Nucleus accumbens (tissue), 56 donors: ENCODE measurements at regions not wholly inside any gene's neighbourhood (a gene's known extent, or its start where the extent isn't known, plus 50 kb on each side); places are given as distances from the start of the nearest gene placed in this dataset.
A peak's percentile ranks its signal among the peaks of the same experiment; 100 is the strongest.

ENCODE experiments used
- DNase-seq, 56 donors: peaks; one replicate each; lab custom pipeline; 2025; lab: John Stamatoyannopoulos, UW

DNA sequence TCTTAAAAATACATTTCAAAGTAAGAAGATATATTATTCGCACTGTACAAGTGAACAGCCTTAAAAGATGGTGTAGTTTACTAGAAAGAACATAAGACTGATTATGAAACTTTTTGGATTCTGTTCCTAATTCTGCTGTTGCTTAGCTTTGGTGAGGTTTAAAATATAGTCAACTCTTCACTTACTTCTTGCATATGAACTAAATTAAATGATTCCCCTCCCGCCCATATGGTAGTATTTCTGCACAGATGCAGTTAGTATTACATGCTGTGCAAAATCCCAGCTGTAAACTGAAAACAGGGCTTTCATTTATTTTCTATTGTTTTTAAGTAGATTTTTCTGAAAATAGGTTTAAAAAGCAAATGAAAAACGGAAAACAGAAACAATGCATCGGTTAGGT, 345.4 kb upstream of the NCAM2 start:
- DNase-seq: no peak

DNA sequence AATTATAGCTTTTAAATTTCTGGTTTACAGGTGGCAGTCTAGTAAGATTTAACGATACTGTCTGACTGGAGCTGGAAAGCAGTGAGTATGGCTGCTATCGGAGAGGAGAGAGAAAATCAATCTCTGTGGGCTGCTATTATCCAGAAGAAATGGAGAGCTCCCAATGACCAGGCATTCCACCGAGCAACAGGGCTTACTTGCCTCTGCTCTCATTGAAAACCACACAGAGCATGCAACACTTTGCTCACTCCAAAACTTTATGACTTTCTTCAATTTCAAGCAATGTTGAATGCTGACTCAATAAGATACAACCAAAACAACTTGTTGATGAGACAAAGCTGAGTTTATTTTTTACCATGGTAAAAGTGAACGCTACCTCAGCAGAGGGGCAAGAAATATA, 337.0 kb upstream of the NCAM2 start:
- no peak for DNase-seq

DNA sequence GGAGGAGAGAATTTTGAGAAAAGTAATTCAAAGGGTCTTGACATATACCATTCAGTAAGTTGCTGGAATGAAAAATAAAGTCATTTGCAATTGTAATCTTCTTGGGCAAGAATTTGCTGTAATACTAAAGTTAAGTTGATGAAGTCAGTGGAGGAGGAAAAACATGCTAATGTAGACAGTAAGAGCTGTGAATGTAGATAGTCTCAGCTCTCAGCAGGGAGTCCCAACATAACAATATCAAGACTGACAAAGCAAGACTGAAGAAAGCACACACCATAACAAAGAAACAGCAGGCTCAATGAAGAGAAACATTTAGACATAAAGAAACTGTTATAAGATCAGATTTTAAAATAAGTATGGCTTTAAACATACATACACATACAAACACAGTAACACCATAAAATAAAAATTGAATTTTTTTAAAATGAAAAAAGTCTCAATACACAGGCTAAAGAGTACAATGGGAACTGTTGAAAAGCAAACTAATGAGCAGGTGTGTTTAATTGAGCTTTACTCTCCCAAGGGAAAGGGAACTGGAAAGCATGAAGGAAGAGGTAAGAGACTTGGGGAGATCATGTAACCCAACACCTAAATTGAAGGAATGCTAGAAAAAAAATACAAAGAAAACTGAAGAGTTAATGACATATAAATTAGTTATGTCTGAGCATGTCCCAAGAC, 336.3 kb upstream of the NCAM2 start:
- DNase-seq: no peak

DNA sequence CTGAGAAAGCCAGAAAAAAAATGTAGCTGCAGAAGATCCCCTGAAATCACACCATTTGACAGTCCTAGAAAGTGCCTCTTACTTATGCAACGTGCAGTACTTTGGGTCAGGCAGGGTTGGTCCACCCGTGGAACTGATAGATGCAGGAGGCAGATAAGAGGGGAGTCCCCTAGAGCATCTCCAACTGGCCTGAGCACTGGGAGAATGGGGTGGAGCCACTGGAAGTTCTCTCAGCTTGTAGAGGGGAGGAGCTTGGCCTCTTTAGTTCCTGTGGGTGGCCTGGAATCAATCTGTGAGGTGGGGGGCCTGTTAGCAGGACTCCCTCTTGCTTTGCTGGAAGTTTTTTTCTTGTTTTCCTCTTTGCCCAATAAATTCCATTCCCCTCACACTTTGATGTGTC, 335.7 kb upstream of the NCAM2 start:
- DNase-seq: no peak

DNA sequence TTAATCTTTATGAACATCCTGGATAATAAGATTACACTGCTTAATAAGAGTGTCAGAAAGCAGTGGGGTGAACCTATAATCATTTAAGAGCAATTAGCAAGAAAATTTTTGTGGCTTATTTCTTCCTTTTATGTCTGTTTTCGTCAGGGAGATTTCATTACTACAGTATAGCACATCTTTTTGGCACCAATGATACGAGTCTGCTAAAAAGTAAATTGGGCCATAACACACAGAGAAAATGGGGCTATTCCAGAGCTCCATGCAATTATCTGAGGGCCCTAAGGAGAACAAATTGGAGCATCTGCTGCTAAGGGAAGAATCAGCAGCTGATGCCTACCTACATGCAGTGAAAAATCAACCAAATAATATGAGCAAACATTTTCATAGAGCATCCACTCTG, 330.3 kb upstream of the NCAM2 start:
- DNase-seq: no peak

DNA sequence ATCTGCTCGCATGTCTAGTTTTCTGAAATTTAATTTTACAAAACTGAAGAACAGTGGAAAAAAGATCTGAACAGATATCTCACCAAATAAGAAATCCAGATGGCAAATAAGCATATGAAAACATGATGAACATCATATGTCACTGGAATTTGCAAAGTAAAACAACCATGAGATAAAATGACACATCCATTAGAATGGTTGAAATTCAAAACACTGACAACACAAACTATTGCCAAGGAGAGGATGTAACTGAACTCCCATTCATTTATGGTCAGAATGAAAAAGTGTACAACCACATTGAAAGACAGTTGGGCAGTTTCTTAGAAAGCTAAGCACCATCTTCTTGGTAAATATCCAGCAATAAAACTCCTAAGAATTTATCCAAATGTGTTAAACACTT, 312.7 kb upstream of the NCAM2 start:
- no peak for DNase-seq

DNA sequence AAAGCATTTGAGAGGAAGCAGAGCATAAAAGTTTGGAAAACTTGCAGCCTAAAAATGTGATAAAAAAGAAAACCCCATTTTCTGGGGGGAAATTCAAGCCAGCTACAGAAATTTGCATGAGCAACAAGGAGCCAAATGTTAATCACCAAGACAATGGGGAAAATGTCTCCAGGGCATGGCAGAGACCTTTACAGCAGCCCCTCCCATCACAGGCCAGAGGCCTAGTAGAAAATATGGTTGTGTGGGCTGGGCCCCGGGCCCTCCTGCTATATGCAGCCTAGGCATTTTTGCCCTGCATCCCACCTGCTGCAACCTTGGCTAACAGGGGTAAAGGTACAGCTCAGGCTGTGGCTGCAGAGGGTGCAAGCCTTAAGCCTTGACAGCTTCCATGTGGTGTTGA, 299.6 kb upstream of the NCAM2 start:
- DNase-seq: no peak

DNA sequence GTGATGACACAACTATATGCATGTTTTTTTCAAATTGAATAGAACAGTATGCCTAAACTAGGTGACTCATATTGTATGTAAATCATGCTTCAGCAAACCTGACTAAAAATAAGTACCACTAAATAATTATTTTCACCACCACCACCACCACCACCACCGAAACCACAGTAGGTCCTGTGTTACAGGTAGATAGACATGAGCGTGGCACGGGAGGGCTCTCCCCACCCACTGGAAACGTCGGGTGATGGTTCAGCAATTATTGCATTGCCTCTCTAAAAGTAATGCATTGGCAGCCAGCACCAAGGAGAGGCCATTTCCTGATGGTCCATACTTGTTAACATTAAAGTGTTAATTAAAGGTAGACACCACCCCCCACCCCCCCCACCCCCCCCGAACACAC, 297.0 kb upstream of the NCAM2 start:
- no peak for DNase-seq

DNA sequence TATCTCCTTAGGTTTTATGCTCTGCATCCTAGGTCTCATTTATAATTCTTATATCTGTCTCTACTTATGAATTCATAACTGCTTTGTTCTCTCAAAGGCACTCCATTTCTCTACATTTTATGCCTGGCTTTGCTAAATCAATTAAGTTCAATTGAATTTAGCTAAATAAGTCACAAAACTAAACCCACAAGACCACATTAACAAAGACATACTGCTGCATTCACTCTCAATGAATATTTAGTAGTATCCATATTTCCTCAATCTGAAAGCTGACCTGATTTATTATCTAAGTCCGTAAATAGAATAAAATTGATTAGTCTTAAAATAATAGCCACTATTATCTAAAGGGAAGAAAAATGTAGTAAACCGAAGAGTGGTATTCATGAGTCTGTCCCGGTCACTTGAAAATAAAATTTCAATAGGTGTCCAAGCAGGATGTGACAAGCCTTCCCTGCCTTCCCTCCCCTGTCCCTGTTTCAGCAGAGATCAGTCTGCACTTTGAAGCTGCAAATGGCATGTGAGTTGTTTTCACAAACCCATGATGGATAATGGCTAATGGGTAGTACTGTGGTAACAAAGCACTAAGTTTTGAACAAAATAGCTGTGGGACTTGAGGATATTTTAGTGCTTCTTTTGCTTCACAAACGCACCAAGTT, 295.0 kb upstream of the NCAM2 start:
- no peak for DNase-seq

DNA sequence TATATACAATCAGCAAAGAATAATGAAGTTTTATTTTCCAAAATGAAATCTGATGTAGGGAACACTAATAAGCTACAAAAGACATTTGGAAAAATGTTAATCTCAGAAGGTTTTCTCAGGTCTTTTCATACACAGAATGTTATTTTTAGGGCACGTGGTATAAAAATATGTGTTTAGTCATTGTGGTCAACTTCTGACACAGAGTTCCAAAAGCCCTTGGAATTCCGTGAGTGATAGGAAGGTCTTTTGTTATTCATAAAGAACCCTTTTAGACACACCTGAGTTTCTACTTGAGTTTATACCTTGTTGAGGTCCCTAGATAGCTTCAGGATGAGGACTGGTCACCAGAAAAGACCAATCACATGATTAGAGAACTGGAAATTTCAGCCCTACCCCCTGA, 277.6 kb upstream of the NCAM2 start:
- DNase-seq: no peak

DNA sequence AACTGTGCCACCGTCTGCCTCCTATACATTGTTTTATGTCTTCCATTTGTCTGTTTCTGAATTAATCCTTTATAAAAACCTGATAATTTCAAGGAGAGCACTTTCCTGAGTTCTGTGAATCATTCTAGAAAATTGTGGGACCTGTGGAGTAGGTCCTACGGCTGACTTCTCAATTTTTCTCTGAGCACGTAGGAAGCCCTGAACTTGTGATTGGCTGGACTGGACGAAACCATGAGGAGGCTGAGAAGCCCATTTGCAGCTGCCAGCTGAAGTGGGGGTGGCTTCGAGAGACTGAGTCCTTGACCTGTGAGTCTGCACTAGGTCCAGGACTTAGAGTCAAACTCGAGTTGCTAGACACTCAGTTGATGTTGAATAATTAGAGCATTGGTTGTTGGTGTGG, 277.1 kb upstream of the NCAM2 start:
- no peak for DNase-seq

DNA sequence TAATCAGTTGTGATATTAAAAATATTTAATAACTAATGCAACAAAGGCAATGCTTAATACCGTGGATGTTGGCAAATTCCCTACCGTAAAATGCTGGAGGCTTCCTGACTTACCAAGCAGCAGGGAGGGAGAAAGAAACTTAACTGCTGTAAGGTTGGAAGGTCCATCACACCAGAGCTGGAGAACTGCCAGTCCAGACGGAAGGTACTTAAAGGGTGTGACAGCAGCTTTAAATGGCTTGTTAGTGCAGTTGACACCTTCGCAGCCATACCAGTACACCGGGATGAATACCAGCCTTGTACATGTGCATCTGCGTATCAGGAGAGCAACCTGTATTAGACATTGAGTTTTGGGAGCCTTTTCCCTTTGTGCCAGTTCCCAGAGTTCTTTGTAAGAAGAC, 269.5 kb upstream of the NCAM2 start:
- DNase-seq: no peak

DNA sequence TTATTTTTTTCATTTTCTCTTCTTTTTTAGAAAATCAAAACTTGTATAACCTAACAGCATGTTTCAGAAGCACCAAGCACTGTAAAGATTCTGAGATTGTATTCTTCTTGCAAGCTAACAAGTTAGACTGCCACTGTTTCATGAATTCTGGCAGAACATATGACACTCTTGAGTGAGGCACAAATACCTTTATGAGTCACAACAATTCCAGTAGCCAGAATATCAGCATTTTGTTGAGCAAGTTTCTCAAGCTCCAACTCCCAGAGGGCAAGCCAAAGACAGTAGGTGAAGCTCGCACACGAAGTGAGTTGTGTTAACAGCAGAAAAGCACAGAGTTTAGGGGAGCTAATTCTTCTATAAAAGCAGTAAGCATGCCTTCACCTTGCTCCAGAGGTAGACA, 268.8 kb upstream of the NCAM2 start:
- DNase-seq: no peak

DNA sequence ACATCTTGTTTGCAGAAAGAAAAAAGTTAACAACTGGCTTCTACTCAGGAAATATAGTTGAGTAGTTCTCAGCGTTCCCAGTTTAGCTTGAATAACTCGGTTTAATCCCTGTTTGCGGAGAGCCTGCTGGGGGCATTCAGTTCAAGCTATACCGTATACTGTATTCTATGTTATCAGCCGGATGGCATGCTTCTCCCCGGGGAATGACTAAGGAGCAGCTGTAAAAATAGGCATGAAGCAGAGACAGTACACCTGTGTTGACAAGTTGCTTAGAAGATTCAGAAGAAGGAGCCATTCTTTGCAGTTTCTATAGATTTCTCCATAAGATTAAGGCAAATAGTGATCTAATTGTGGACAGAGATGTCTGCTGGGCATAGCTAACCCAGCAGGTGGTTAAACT, 267.8 kb upstream of the NCAM2 start:
- no peak for DNase-seq

DNA sequence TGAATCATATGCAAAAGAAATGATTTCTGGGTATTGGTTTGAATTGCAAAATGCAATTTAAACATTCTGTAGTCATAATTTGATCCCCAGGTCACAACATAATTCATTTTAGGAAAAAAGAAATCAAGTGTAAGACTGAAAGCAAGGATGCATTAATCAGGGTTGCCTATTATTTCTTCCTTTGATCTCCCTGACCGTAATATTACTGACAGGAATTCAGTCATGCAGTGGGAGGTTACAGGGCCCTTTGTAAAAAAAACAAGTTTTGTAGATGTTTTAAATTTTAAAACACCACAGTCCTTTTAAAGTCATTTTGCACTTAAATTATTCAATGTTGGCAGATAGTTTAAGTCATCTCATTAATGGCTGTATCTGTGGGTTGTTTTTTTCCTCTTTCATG, 263.0 kb upstream of the NCAM2 start:
- DNase-seq: no peak

DNA sequence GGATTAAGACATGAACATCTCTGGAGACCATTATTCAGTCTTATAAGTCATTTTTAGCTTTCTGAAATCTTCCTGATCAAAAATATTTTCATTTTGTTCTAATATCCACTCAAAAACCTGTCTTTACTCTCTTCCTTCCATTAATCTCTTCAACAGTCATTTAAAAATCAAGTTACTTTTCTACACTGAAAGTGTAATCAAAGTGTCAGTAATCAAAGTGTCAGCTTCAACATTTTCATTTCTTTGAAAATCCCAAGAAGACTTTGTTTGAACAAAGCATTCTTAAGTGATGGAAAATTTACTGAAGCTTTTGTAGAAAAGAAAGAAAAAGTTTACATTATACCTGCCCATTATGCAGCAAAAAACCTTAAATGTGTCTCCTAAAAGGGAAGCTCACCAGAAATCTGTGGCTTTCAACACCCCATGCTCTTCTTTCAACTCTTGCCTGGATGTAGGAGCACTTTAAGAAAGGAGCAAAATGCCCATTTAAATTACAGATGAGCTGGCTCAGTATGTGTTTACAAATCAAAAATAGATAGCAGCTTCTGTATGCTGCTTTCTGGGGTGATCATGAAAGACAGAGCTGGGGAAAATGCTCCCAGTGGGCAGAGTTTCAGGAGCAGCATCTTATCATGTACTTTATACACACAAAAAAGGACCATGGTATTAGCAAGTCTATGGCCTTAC, 260.8 kb upstream of the NCAM2 start:
- no peak for DNase-seq

DNA sequence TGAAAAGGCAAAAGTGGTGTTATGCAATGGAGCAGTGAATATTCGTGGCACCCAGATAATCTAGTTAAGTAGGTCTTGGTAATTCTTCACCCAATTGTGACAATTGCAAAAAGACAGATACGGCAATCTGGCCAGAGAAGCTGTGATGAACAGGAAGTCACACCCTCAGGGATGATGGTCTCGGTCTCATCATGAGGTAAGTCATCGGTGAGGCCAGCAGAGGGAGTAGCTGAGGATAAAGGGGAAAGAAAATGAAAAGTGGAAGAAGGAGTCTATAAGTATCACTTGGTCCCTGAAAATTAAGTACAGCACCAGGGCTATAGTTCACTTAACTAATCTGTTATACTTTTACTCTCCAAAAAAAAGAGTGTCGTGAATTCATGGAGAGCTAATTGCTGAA, 258.8 kb upstream of the NCAM2 start:
- no peak for DNase-seq

DNA sequence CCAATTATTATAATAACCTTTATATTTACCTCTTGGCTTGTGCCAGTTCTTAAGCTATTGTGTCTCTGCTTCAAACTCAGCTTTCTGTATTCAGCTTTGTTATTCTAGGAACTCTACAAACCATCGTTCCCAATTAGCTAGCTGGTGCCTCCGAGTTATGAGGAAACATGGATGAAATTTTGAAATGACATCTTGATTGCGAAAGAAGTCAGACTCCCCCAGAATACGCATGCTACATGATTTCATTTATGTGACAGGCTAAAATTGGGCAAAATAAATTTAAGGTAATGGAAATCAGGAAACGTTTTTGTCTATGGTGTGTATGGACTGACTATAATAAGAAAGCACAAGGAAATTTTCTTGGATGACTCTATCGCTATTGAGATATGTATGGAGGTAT, 256.8 kb upstream of the NCAM2 start:
- DNase-seq: no peak

DNA sequence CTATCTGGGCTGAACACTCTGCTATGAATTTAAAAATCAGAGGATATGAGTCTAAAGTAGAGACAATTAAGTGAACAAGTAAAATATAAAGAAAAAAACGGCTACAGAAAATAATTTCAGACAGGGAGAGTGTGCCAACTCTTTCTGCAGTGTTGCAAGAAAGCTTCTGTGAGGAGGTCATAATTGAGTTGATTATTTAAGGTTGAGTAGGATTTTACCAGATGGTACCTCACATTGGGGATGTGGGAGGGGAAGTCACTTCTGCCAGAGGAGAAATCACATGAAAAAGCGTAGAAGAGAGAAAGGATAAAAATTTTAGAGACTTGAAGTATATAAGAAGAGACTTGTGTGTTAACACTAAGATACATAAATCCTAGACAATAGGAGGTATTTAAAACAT, 238.0 kb upstream of the NCAM2 start:
- DNase-seq: no peak

DNA sequence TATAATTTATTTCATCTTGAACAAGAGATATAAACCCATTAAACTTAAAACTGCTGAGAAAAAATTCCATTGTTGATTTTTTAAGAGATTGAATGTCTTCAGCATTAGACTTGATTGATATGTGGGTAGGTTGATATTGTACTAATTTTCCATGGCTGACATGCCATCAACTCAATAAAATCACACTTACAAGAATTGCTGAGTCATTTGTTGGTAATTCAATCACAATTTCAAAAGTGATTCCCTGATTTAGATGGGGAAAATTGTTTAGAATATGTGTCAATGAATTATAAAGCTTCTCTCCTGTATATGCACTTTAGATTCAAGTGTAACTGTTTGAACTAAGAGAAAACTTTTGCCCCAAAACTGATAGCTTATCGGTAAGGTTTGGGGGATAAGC, 223.5 kb upstream of the NCAM2 start:
- DNase-seq: no peak

DNA sequence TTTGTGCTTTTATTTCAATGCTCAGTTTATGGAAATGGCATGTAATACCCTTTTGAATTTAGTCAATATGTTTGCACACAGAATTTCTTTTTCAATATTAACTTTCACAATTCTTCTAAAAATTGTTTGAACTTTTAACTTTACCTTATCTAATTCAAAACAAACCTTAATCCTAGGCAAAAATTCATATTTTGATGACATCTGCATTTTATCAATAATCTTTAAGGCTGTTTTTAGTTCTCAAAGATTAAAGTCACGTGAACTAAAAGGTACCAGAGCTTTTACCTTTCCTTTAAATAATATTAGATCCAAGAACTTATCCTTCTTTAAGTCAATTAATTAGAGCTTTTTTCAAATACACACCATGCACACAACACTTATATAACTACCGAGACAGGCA, 218.9 kb upstream of the NCAM2 start:
- DNase-seq: no peak

DNA sequence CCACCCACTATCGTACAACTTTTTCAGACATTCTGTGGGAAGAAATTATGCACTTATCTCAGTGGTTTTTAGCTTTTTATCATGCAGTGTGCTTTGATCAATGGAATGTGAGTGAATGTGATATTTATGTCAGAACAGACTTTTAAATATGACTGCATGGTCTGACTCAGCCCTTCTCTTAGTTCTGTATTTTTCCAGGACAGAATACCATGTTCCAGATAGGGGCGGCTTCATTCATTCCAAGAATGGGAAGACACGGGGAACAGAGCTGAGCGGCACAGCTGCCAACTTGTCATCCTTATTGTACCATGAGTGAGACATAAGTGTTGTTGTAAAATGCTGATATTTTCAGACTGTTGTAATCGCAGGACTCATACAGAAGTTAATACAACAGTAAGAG, 214.6 kb upstream of the NCAM2 start:
- DNase-seq: peak in 13 of 56 donors; percentile 3 to 46 (median 14)
